HT-29 (cell line): ENCODE measurements at regions not wholly inside any gene's neighbourhood (a gene's known extent, or its start where the extent isn't known, plus 50 kb on each side); places are given as distances from the start of the nearest gene placed in this dataset.
"Not testable (repeated sequence)": the region's sequence is repeated elsewhere in the genome, so short reads cannot be mapped to it uniquely, and the experiment has no call there.

Experiments used
- DNase-seq: peaks from one replicate; pipeline ENCODE4 v3.0.0-alpha.2; 2015; ENCODE audit warnings: low spot score

DNA sequence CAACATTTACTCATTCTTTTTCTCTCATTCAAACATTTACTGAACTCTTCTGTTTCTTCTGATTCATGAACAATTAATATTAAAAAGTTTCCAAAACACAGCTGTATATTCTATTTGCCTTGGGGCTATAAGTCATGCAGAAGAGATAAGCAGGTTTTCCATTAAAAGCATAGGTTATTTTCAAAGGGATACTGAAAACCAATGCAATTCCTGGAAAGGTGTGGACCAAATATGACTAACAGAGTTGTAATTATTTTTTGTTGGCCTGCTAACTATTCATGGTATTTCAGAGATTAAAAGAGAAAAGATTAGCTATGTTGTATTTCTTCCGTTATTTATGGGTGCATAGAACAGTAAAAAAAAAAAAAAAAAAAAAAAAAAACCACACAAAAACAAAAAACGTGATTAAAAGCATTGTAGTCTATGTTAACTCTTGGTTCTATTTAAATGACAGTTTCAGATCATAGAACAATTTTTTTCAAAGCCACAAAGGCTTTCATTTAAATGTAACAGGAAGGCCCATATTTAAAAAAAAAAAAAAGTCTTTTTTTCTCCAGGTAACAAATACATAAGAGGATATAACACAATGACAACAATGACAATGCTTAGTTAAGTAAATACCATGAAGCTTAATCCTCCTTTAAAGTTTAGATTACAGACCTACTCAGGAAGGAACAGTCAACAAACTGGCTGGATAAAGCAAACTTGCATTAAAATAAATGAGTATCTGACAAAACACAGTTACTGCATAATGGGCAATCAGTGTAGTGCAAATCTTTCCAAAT, 1042.9 kb downstream of the GATA3 start:
- no peak for DNase-seq

DNA sequence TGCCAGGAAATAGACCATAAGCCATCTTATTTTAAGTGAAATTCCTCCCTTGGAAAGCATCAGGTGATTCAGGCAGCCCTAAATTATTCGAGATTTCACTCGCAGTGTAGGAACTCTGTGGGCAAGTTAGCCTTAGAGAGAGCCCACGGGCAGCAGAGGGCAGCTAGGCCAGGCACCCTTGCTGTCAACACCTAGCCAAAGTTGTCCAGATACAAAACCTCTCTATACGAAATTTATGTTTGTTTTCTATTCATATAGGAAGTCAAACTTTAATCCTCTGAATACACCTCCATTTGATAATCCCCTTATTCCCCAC, 1043.5 kb downstream of the GATA3 start:
- DNase-seq: no peak

DNA sequence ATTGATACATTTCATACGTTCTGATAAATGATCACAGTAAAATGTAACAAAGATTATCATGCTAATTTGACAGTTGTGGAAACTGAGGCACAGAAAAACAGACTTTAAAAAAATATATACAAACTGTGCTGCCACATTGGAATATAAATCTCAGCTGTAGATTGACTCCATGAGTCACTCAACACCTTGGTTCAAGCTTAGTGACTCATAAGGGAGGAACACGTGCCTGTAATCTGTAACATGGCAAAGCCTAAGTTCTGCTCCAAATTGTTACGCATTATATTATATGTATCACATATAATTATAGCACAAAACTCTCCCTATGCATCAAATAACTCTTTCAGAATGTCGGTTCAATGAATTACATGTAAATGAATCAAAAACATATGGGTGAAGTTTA, 1047.5 kb downstream of the GATA3 start:
- no peak for DNase-seq

DNA sequence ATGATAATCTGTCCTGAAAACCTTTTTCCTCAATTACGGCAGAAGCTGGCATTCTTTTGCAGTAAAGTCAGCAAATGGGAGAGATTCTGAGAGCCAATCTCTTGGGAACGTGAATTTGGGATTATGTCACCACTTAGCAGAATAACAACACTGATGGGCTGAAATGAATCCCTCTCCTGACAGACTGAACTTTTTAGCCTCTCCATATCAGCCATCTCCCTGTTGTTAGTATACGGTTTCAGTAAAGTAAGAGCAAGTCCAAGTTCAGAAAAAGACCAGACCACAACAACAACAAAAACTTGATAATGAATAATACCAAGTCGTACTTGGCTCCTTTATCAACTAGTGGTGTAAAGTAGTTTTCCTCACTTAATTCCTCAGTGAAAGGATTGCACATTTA, 1048.8 kb downstream of the GATA3 start:
- no peak for DNase-seq

DNA sequence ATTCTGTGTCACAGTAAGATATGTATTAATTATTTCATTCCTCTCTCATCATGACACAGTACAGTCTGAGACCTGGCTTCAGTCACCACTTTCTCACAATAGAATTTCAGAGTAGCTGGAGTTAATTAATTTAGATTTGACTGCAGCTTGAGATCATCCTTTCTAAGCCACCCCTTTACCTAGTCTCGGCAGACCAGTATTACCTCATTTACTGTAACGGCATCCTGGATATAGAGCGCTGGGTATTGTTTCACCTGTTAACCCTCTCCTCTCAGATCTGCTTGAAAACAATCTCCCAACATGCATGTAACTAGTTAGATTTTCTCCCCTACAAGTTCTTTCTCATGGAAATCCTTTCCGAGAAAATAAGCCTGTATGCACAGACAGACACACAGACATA, 1057.5 kb downstream of the GATA3 start:
- no peak for DNase-seq

DNA sequence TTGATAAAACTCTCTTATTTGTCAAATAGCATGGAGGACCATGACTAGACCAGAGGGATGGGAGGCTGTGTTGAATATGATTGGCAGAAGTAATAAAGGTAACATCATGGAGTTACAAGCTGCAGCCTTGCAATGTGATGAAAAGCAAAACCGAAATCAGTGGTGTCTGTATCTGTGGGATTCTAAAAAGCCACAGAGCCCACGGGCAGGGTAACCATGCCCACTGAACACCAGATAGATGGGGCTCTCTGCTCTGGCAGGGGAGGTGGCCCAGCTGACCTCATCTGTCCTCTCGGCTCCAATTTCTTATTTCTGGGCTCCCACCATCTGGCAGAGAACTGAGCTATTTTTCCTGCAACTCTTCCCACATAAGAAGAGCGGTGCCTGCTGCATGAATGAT, 1072.2 kb downstream of the GATA3 start:
- DNase-seq: no peak

DNA sequence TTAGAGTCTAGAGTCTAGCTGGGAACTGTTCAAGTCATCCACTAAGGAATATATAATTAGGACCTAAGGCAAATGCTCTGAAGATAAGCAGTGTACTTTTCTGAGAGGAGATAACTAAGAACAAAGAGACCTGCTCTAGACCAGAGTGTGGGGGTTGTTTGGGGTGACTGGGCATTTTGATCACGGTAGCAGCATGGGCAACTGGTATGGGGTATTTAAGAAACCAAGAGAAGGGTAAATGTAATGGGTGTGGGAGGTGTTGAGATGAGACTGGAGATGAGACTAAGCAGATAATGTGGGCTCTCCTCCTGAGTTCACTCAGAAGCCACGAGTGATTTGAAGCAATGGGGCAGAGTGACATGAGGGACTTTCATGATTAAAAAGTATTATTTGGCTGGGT, 1082.9 kb downstream of the GATA3 start:
- no peak for DNase-seq

DNA sequence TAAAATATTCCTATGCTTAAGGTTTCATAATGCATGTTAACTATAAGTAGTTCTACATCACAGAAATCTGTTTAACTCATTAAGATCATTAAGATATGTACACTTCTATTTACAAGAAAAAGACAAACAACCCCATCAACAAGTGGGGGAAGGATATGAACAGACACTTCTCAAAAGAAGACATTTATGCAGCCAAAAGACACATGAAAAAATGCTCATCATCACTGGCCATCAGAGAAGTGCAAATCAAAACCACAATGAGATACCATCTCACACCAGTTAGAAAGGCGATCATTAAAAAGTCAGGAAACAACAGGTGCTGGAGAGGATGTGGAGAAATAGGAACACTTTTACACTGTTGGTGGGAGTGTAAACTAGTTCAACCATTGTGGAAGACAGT, 1084.3 kb downstream of the GATA3 start:
- DNase-seq: not testable (repeated sequence)

DNA sequence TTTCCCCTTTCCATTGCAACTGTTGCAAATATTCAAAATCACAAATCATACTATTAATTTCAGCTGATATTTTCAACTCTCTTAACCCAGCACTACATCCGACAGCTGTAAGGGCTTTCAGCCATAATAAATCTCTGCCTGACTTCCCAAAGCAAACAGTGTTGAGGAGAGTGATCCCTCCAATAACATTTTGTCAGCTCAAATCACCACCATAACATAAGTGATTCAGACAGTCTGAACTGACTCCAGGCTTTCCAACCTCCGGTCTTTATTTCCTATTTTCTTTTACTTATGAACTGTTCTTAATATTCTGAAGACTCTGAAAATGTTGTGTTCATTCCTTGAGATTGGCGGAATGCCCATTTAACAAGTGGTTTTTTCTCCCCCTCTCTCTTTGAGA, 1085.9 kb downstream of the GATA3 start:
- no peak for DNase-seq

DNA sequence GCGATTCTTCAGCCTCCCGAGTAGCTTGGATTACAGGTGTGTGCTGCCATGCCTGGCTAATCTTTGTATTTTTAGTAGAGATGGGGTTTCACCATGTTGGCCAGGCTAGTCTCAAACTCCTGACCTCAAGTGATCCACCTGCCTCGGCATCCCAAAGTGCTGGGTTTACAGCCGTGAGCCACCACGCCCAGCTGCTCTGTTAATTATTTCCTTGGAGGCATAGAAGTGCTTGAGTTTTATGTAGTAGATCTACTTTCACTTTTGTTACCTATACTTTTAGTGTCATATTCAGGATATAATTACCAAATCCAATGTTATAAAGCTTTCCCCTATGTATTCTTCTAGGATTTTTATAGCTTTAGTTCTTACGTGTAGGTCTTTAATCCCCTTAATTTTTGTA, 1093.0 kb downstream of the GATA3 start:
- DNase-seq: no peak

DNA sequence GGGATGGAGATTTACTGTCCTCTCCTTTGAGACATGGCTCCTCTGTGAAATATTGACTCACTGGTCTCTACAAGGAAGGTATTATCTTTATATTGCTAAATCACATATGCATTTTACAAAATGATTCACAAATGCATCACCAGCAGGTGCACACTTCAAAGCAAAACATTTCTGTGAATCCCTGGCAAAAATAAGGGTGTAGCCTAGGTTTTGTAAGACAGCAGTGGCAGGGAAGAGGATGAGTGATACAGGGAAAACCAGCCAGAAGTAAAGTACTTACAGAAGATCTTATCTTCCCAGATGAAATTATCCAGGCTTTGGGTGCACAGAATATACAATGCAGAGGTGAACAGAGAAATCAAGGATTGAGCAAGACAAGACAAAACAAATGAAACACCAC, 1094.6 kb downstream of the GATA3 start:
- DNase-seq: no peak

DNA sequence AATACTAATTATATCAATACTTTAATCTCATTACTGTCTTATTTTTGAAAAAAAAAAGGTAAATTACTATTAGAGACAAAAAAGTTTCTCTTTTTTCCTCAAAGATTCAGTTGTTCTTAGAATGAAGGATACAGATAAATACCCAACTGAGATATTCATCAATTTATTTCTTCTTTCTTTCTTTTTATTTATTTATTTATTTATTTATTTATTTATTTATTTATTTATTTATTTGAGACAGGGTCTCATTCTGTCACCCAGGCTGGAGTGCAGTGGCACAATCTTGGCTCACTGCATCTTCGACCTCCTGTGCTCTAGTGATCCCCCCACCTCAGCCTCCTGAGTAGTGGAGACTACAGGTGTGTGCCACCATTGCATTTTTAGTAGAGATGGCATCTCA, 1098.6 kb downstream of the GATA3 start:
- not testable (repeated sequence) for DNase-seq

DNA sequence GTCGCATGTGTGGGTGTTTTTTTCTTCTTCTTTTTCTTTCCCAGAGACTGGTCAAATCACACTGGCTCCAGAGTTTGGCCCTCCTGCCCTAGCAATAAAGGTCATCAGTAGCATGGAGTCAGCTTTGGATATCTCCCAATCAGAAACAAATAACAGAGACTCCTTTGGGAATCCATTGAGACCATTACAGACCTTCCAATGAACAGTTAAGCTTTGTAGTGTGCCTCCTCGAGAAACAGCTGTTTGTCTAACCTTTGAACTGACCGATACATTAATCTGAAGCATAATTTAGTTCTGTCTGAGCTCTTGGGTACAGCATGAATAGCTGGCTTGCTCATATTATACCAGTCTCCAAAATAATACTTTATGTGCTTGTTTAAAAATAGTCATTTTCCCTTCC, 1103.2 kb downstream of the GATA3 start:
- no peak for DNase-seq

DNA sequence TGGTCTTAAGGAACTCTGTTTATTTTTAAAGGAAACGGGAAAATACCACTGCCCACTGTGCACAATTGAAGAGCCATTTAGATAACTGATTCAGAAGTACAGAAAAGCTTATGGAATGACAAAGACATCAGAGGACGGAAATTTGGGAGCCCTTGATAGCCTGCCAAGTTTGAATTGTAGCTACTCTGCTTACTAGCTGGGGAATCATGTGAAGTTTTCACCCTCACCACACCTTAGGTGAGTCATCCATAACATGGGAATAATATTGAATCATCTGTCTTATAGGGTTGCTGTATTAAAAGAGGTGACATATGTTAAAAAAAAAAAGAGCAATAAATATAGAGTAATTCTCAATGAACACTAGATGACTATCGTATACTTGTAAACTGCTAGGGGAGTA, 1104.2 kb downstream of the GATA3 start:
- no peak for DNase-seq

DNA sequence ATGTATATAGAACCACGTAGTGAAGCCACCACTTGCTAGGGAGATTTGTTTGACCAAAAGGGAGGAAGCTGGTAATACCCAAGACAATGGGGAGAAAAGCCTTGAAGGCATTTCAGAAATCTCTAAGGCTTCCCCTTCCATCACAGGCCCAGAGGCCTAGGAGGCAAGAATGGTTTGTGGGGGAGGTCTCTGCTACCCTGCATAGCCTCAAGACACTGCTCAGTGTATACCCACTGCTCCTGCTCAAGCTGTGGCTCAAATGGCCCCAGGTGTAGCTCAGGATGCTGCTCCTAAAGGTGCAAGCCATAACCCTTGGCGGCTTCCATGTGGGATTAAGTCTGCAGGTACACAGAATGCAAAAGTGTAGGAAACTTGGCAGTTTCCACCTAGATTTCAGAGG, 1105.8 kb downstream of the GATA3 start:
- DNase-seq: no peak

DNA sequence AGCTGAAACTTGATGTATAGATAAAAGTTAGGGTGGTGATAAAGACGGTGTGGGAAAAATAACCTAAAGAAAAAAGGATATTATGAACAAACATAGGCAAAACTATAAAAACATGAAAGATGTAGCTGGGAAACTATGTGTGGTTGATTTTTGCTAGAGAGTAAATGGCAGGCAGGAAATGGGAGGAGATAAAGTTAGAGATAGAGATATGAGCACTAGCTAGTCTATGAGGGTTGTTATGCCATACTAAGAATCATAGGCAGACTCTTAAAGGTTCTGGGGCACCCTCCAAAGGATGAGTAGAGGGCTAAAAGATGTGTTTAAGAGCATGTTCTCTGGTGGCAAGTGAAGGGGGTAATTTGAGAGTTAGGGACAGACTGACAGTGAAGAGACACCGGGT, 1109.2 kb downstream of the GATA3 start:
- no peak for DNase-seq

DNA sequence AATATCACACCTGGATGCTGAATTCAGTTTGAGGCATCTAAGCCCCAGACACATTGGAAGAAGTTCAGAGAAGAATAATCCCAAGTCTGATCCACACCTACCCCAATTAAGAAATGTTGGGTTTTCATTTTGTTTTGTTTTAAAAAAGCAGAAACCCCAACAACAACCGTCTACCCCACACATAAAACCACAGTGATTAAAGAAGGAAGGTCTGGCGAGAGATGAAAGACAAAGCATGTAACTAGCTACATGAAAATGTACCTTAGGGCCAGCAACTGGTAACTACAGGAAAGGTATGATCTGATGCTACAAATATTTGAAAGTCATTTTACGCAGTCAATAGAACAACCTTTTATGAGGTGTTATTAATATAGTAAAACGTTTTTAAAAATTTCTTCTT, 1112.3 kb downstream of the GATA3 start:
- DNase-seq: no peak

DNA sequence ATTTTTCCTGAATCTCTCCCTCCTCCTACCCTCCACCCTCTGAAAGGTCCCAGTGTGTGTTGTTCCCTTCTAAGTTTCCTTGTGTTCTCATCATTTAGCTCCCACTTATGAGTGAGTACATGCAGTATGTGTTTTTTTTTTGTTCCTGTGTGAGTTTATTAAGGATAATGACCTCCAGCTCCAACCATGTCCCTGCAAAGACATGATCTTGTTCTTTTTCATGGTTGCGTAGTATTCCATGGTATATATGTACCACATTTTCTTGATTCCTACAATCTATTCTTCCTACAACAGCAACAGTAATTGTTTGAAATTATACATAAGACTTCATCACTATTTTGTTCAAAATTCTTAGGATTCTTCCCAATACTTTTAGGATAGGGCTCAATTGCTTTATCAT, 1117.8 kb downstream of the GATA3 start:
- DNase-seq: no peak

DNA sequence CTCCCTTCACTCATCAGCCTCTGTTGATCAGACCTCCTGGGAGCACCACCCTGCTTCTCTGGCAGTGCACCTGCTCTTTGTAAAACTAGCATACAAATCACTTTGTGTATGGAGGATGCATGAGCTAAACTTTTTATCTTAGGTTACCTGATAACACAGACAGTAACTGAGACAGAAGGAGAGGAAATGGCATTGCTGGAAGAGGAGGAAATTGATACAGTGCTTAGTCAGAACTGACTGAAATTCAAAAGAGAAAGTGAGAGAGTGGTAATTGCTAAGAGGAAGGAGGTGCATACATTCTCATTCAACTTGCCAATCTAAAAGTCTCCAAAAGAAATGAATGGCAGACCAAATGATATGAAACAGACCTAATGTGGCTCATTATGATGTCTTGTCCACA, 1120.7 kb downstream of the GATA3 start:
- DNase-seq: no peak

DNA sequence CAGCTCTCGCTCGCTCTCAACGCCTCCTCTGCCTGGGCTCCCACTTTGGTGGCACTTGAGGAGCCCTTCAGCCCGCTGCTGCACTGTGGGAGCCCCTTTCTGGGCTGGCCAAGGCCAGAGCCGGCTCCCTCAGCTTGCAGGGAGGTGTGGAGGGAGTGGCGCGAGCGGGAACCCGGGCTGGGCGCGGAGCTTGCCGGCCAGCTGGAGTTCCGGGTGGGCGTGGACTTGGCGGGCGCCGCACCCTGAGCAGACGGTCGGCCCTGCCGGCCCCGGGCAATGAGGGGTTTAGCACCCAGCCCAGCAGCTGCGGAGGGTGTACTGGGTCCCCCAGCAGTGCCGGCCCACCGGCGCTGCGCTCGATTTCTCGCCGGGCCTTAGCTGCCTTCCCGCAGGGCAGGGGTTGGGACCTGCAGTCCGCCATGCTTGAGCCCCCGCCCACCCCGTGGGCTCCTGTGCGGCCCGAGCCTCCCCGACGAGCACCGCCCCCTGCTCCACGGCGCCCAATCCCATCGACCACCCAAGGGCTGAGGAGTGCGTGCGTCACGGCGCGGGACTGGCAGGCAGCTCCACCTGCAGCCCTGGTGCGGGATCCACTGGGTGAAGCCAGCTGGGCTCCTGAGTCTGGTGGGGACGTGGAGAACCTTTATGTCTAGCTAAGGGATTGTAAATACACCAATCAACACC, 1128.9 kb downstream of the GATA3 start:
- not testable (repeated sequence) for DNase-seq

DNA sequence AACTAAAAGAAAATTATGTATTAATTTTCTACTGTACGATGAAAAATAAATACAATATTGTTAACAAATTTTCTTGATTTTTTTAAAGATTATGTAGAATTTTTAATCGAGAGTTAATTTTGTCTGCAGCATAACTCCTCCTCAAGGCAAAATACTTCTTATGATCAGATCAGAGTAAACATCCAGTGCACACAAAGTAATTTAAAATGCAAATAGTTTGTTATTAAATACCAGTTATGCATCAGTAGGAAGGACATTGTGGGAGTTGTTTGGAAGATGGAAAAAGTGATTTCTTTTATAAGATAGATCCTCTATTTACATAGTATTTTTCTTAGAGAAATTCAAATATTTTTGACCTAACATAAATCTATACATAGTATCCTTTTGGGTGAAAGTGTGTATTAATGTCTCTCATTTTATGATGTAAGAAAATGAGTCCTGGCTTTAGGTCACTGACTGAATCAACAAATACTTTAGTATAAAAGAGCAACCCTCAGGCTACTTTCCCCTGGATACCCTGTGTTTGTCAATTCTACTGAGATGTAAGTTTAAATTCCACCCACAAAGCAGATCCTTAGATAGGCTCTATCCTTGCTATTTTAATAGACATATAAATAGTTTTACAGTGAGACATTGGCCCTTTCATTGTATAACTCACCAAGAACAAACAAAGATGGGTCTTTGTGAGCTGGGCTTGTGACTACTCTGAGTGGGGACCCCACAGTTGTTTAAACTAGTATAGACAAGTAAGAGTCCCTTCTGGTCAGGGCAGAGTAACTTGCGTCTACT, 1133.7 kb downstream of the GATA3 start:
- DNase-seq: peak; percentile 48

DNA sequence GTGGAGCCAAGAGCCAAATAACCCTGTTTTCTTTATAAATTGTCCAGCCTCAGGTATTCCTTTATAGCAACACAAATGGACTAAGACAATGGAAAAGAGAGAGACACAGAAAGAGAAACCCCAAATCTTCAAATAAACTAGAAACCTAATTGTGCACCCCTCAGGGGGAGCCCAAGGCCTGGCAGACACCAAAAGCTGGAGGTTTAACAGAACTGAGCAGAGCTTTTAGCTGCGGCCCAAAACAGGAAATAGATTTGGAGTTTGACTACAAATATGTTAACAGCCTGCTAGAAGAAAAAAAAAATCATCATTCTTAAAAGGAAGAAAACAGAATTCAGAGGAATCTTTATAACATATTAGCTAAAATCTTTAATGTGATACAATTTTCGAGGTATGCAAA, 1135.0 kb downstream of the GATA3 start:
- DNase-seq: no peak

DNA sequence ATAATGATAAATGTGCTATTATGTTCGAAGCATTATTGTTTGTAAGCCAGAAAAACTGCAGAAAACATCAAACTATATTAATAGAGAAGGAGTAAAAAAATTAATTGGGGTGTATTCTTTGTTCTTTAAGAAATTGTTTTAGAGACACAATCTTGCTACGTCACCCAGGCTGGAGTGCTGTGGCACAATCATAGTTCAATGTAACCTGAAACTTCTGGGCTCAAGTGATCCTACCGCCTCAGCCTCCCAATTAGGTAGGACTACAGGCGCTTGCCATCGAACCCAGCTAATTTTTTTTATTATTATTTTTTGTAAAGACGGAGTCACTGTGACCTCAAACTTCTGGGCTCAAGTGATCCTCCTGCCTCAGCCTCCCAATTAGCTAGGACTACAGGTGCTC, 1138.6 kb downstream of the GATA3 start:
- no peak for DNase-seq
